ENCODE measurements at regions not wholly inside any gene's neighbourhood (a gene's known extent, or its start where the extent isn't known, plus 50 kb on each side); places are given as distances from the start of the nearest gene placed in this dataset.

DNA sequence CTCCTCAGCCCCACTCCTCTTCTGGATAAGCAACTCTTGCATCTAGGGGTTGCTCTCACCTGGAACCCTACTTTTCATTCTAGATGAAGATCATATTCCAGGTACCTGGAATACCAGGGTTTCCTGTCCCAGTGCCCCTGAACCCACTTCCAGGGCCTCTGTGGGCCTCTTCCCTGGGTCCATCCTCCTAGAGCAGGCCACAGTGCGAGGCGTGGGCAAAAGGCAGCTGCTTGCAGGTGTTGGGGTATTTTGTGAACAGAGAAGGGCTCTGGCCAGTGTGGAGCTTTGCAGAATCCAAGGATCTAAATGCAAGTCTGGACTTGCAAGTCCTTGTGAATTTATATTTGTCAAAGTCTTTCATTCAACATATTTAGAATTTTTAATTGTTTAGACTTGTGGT is 240.4 kb upstream of the POU3F1 start:
- ATAC-seq (no peak), DNase-seq (ENCODE audit: low read depth, low spot score) (no peak)
- Histone ChIP-seq H3K9me3 (ENCODE audit: control insufficient read depth in 1 of 2, insufficient read depth in 1 of 2, low read depth in 1 of 2, low read length in 2 of 2) (no peaks in the 10 kb centered on the region), H3K4me3 (replicated peaks in 1 of 2; ENCODE audit: low read depth in 1 of 2, low read length in 2 of 2) (no peak overlapping the region), H3K27me3 (ENCODE audit: insufficient read depth, low read length) (peaks cover 33% of the 10 kb centered on the region), H3K4me1 (ENCODE audit: control insufficient read depth in 1 of 2, insufficient read depth in 2 of 2, low read length in 2 of 2) (no peaks in the 10 kb centered on the region), H3K4me2 (ENCODE audit: low read length) (no peak overlapping the region), H4K20me1 (ENCODE audit: insufficient read depth) (no peaks in the 10 kb centered on the region), H3K9ac (ENCODE audit: low read length) (no peak overlapping the region), H3K36me3 (ENCODE audit: control insufficient read depth in 1 of 2, insufficient read depth in 2 of 2, low read length in 2 of 2) (no peaks in the 10 kb centered on the region), H3K79me2 (ENCODE audit: insufficient read depth, low read length) (no peaks in the 10 kb centered on the region), H3K27ac (ENCODE audit: low read depth, low read length) (no peak overlapping the region), H2AFZ (ENCODE audit: low read depth, low read length, poor library complexity, severe bottlenecking) (no peak overlapping the region), H3K9me2 (ENCODE audit: insufficient read depth) (no peaks in the 10 kb centered on the region)
- no peak for TF ChIP-seq EZH2phosphoT487 (IDR thresholded peaks at IDR 0.05; ENCODE audit: borderline replicate concordance)
- TF ChIP-seq YY1 (IDR thresholded peaks at IDR 0.05; ENCODE audit: extremely low read depth, insufficient replicate concordance, low read depth, low read length), result no peak
- TF ChIP-seq FOSL1 (IDR thresholded peaks at IDR 0.05; ENCODE audit: low read depth), result no peak
- no peak for TF ChIP-seq CBX3 (IDR thresholded peaks at IDR 0.05; ENCODE audit: low read depth)
- TF ChIP-seq EZH2 (IDR thresholded peaks at IDR 0.05), result no peak
- no peak for TF ChIP-seq JUND (IDR thresholded peaks at IDR 0.05)
- TF ChIP-seq, protein P1, sequence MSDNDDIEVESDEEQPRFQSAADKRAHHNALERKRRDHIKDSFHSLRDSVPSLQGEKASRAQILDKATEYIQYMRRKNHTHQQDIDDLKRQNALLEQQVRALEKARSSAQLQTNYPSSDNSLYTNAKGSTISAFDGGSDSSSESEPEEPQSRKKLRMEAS (IDR thresholded peaks at IDR 0.05), result no peak
- TF ChIP-seq RAD21 (IDR thresholded peaks at IDR 0.05; ENCODE audit: low read depth), result no peak
- intact Hi-C loops (cut with micrococcal nuclease), result no loop called here
- no TSS peak for BruUV-seq (replicated peaks)
- ChIA-PET RAD21 (ENCODE audit: low non-redundant PET in 1 of 2, low total read pairs in 2 of 2, uncharacterized antibody in 2 of 2, unreplicated experiment in 2 of 2) (no interaction called here), CTCF (no interaction called here), POLR2A (no interaction called here)

DNA sequence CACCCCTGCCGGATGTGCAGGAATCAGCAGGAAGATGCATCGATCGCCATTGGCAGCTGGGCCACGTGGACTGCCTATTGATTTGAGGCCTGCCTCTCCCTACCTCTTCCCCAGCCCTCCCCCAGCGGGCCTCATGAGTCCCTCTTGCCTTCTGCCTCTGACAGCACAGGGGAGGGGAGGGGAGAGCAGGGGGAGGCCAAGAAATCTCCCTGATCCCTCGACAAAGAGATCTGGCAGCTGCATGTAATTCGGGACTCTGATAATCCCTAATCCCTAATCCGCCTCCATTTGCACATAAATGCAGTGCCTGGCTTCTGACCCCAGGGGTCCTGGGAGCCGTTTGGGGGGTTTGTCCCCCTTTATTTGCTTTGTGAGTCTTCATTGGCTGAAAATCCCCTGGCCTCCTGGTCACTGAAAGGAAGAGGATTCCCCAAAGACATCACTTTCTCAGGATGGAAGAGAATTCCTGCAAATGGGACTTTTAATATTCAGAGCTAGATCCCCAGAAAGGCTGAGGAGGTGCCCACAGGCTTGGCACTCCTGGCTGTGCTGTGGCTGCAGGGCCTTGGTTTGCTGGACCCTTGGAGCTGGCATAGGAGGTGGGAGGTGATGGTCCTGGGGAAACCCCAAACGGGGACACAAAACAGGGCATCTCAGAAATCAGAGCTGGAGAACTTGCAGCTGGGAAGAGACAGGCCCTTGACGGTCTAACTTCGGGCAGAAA is 239.4 kb upstream of the POU3F1 start:
- no peak for TF ChIP-seq CEBPB (IDR thresholded peaks at IDR 0.05; ENCODE audit: low read depth)
- ChIA-PET CTCF (interaction anchor here (0.6 kb wide), 1 partner anchor 425 kb away, joined by 3 read pairs; no protein-coding TSS in a partner anchor), RAD21 (ENCODE audit: low non-redundant PET in 1 of 2, low total read pairs in 2 of 2, uncharacterized antibody in 2 of 2, unreplicated experiment in 2 of 2) (no interaction called here), POLR2A (no interaction called here)
- BruUV-seq (replicated peaks), result no TSS peak
- Histone ChIP-seq H3K27ac (ENCODE audit: low read depth, low read length) (no peak overlapping the region), H3K27me3 (ENCODE audit: insufficient read depth, low read length) (peaks cover 33% of the 10 kb centered on the region), H3K4me1 (ENCODE audit: control insufficient read depth in 1 of 2, insufficient read depth in 2 of 2, low read length in 2 of 2) (no peaks in the 10 kb centered on the region), H3K4me3 (replicated peaks in 1 of 2; ENCODE audit: low read depth in 1 of 2, low read length in 2 of 2) (no peak overlapping the region), H3K9me3 (ENCODE audit: control insufficient read depth in 1 of 2, insufficient read depth in 1 of 2, low read depth in 1 of 2, low read length in 2 of 2) (no peaks in the 10 kb centered on the region), H2AFZ (ENCODE audit: low read depth, low read length, poor library complexity, severe bottlenecking) (no peak overlapping the region), H3K36me3 (ENCODE audit: control insufficient read depth in 1 of 2, insufficient read depth in 2 of 2, low read length in 2 of 2) (no peaks in the 10 kb centered on the region), H3K79me2 (ENCODE audit: insufficient read depth, low read length) (no peaks in the 10 kb centered on the region), H3K9ac (ENCODE audit: low read length) (no peak overlapping the region), H4K20me1 (ENCODE audit: insufficient read depth) (no peaks in the 10 kb centered on the region), H3K4me2 (ENCODE audit: low read length) (no peak overlapping the region), H3K9me2 (ENCODE audit: insufficient read depth) (no peaks in the 10 kb centered on the region)
- intact Hi-C loops (cut with micrococcal nuclease), result no loop called here
- no peak for ATAC-seq
- no peak for DNase-seq (ENCODE audit: low read depth, low spot score)
